GM21423 (cell line): ENCODE measurements at regions not wholly inside any gene's neighbourhood (a gene's known extent, or its start where the extent isn't known, plus 50 kb on each side); places are given as distances from the start of the nearest gene placed in this dataset.
"Not testable (repeated sequence)": the region's sequence is repeated elsewhere in the genome, so short reads cannot be mapped to it uniquely, and the experiment has no call there.

Experiments used
- ATAC-seq: cut with Tn5 transposase; IDR thresholded peaks from one replicate; pipeline ENCODE4 v1.9.1; 2021; ENCODE audit warnings: mild to moderate bottlenecking, moderate library complexity; ENCODE audit not compliant: unreplicated experiment

DNA sequence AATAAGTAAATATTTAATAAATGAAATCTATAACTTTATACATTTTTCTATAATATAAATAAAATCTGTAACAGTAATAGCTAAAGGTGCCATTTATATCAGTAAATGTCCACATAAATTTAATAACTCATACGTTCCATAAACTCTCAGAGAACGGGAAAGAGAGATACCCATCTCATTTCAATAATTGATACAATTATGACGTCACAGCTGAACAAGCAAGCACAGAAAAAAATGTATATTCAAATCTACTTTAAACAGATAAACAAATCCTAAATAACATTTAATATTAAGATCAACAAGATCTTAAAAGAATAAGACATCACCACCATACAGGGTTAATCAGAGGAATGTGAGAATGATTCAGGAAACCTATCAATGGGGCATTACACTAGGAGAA is 1136.5 kb downstream of the TBC1D22A start:
- no peak for ATAC-seq

DNA sequence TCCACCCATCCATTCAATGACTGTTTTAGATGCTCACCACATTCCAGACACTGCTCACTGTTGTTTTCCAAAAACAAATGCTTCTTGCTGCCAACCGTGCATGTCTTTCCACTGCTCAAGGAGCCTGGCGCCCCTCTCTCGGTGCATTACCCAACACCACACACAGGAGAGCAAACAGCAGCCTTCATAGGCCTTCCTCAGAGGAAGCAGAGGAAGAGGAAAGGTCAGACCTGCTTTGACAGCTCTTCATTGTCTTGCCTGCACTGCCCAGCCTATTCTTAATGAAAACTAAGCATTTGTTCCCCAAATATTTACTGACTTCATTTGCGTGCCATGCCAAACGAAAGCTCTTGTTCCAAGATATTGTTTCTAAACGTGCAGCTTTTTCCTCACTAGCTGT is 1129.2 kb downstream of the TBC1D22A start:
- ATAC-seq, result no peak

DNA sequence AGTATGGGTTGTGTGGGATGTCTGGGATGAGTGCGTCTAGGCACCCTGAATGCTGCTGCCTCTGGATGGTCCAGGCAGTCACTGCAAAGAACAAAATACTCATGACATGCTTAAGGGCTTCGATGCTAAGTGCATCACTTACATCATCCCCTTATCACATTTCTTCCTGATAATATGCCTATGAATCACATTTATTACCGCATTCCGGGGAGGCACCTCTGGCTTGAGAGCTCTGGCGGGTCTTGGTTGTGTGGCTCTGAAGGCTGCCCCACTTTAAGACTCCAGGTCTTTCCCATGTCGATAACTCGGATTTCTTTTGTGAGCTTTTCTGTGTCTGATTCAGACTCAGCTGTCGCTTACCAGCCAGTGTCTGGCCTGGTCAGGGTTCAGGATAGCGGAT is 1126.4 kb downstream of the TBC1D22A start:
- ATAC-seq, result no peak

DNA sequence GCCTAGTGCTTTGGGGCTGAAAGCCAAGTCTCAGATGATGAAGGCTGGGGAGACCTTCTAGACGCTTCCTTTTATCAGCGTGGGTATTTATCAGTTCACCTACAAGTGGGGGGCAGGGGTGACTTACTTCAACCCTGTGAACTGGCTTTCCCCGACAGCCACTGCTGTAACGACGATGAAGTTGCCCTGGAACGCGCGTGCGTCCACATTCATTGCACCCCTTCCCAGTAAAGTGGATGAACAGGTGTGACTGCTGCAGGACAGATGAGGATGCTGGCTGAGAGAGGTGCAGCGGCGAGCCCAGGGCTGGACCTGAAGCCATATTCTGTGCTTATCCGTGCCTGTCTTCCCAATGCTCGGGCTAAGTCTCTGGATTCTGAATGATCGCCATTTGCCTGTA is 1122.3 kb downstream of the TBC1D22A start:
- ATAC-seq, result no peak

DNA sequence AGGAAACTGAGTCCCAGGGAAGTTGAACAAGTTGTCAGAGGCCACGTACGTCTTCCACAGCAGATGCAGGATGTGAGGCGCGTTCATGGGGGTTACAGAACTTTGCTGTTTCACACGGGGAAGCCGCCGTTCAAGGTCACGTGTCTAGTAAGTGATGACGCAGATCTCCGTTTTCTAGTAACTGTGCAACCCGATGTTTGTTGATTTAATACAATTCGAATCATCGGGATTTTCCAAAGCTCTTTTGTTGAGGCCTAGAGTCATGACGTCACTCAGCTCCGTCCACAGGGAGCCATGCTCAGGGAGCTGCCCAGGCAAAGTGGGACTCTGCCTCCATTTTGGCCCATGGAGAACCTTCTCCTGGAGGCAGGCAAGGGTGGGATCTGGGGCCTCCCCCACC is 1121.8 kb downstream of the TBC1D22A start:
- ATAC-seq, result no peak

DNA sequence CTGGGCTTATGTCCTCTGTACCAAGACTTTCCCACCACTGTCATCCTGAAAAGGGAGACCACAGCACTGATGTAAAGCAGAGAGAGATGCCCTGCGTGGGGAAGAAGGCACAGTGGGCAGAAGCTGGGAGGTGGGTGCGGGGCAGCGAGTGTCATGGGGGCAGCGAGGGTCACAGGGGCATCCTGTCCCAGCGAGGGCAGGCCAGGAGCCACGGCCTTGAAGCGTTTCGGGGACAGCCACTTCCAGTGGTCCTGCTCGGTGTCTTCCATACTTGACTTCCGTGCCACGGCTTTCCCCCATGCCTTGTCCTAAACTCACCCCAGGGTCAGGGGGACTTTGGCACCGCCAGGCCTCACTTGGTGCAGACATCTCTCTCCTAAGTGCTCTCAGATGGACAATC is 1121.3 kb downstream of the TBC1D22A start:
- ATAC-seq, result no peak

DNA sequence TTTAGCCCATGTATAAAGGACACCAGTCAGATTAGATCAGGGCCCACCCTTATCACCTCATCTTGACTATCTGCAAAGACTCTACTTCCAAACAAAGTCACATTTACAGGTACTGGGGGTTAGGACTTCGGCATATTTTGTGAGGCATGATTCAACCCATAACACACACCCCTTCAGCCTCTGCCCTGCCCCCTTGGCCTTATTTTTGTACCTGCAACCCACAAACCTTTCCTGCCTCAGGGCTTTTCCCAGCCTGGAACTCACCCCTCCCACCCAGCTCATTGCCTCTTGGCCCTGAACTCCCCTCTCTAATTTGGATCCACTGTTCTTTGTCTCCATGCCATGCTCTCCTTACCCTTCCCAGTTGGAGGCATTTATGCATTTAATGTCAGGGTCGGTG is 1116.9 kb downstream of the TBC1D22A start:
- no peak for ATAC-seq

DNA sequence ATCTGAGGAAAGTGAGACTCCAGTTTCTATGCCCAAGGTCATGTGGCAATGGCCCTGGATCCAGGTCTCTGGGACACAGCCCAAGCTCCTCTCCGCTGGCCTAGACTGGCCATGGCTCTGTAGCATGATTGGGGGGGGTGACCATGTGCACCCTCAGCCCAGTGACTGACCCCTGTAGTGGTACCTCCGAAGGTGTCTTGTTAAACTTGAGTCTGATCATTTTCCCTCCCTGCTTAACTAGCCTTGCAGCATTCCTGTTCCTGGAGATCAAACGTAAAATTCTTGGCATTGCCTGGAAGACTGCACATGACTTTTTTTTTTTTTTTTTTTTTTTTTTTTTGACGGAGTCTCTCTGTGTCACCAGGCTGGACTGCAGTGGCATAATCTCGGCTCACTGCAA is 1116.0 kb downstream of the TBC1D22A start:
- ATAC-seq, result no peak

DNA sequence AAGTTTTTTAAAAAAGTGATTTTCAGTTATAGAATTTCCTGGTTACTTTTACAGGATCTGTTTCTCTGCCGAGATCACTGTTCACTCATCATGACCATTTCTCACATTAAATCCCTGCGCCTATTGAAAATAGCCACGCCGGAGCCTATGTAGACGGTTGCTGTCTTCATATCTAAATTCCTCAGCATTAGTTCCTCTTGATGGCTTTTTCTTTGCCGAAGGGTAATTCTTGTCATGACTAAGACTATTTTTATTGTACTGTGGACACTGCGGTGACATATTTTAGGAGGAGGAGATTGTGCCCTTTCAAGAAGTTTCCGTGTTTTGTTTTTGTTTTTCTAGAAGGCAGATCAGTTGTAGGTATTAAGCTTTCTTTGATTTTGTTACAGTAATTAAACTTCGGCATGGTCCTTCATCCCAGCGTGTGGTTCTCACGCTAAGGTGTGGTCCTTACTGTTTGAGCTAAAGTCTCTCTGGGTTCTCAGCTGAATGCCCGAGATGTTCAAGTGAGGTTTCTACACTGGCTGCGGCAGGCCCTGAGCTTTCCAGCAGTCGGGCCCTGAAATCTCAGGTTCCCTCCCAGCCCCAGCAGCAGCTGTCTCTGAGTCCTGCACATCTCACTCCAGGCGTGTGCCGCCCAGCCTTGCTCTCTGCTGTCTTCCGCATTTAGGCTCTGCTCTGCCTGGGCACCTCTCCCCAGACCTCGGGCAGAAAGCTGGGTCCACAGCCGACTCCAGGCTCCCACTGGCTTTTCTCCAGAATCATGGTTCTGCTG is 1110.5 kb downstream of the TBC1D22A start:
- no peak for ATAC-seq

DNA sequence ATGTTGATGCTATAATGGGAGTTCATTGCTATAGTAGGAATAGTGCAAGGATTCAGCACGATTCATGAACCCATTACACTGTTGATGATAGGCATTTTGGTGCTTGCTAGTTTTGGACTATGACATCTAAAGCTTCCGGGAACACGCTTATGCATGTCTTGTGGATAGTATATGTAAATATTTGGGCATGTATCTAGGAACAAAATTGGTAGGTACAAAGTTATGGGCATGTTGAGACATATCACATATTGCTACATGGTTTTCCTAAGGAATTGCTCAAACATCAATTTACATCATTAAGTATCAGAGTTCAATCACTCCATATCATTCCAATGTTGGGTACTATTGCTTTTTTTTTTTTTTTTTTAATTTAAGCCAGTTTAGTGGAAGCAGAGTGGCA is 1103.2 kb downstream of the TBC1D22A start:
- ATAC-seq, result no peak

DNA sequence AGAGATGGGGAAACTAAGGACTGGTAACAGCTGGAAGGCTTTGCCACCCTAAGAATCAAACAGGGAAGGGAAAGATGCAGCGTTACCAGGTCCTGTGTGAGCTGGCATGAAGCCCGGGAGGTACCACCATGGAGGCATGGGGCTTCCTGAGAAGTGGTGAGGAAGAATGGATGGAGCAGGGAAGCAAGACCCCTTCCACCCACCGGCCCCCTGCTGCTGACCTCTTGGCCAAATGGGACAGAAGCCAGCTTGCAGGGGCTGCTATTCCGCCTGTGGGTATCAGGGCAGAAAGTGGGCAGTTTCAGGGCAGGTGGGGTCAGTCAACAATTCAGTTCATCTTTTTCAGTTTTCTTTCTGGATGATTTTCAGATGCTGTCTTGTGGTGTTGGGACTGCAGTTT is 1099.9 kb downstream of the TBC1D22A start:
- ATAC-seq, result no peak

DNA sequence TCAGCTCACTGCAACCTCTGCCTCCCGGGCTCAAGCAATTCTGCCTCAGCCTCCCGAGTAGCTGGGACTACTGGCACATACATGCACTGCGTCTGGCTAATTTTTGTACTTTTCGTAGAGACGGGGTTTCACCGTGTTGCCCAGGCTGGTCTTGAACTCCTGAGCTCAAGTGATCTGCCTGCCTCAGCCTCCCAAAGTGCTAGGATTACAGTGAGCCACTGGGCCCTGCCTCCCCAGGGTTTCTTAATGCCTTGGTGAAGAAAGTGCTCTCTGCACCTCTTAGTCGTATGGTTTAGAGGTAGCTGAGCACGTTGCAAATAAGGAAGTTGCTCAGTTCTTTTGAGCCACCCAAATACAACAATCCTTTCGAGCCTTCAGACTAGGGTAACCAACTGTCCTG is 1098.5 kb downstream of the TBC1D22A start:
- ATAC-seq, result not testable (repeated sequence)

DNA sequence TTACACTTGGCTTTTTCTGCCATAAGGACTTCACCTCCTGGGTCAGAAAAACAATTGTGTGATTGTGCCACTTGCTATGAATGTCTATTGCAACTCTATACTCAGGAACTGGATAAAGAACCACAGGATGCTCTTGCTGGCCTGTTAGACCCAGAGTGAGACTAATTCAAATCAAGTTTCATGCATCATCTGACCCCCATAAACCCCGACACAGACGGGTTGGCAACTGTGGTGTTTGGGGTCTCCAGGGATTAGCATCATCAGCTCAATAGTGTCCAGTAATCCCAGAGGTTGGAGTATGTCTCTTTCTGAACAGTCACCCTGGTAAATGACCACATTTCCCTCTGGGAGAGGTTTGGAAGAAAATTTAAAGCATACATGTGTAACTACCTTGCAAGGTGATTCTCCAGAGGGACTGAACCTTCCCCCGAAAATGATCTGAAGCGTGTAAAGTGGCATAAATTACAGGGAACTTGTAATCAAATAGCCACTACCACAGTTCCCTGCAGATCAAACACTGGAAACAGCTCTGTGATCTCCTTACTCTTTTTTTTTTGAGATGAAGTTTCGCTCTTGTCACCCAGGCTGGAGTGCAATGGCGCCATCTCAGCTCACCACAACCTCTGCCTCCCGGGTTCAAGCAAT is 1097.6 kb downstream of the TBC1D22A start:
- no peak for ATAC-seq

DNA sequence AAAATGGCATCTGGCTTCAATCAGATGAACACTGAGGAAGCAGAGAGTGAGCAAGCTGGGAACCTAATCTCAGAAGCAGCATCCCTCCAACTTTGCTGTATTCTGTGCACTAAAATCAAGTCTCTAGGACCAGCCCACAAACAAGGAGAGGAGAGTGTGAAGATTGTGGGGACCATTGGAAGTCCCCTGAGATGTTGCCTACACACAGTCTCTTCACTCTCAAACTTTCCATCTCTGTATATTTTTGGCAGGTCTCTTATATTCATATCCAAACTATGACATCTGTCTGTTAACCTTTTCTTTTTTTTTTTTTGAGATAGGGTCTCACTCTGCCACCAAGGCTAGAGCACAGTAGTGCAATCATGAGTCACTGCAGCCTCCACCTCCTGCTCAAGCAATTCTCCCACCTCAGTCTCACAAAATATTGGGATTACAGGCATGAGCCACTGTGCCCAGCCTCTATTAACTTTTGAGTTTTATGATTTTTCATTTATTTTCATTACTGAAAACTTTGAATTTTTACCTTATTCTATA is 1096.4 kb downstream of the TBC1D22A start:
- ATAC-seq, result no peak

DNA sequence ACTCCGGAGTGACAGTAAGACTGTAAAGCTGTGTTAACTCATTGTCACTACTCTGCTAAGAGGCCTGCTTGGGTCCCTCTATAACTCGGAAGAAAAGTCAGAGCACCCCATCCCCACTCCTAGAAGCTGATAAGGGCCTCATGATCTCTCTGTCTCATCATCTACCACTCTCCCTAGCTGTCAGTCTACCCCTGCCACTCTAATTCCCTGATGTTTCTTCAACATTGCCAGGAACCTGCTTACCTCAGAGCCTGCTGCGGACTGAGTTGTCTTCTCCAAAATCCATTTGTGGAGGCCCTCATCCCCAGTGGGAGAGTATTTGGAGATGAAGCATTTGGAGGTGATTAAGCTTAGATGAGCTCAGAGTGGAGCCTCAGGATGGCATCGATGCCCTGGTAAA is 1092.2 kb downstream of the TBC1D22A start:
- no peak for ATAC-seq

DNA sequence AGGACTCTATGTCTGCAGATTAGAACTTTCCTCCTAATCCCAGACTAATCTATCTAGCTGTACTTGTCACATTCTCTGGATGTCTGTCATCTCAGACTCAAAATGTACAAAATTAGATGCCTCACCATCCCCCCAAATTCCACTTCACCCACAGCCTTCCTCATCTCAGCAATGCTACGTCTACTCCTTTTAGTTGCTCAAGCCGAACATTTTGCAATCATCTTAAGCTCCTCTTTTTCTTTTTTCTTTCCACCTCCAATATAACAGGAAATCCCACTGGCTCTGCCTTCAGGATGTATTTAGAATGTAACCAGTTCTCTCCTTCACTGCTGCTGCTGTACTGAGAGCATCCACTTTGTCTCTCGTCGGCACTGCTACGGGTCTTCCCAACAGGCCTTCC is 1091.8 kb downstream of the TBC1D22A start:
- no peak for ATAC-seq

DNA sequence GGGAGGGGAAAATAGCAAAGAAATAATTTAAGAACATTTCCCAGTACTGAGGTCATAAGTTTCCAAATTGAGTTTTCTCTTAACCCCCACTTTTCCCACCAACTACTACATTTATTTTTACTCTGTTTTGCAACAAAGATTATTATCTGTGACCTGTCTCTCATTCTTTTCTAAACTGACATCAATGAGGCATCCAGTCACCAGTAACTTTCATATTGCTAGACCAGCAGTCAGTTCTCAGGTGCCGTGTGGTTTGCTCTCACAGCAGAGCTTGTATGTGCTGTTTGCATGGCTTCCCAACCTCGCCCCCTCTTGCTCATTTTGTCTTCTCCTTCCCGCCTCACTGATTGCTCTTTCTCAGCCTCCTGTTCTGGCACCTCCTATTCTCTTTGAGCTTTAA is 1091.3 kb downstream of the TBC1D22A start:
- no peak for ATAC-seq

DNA sequence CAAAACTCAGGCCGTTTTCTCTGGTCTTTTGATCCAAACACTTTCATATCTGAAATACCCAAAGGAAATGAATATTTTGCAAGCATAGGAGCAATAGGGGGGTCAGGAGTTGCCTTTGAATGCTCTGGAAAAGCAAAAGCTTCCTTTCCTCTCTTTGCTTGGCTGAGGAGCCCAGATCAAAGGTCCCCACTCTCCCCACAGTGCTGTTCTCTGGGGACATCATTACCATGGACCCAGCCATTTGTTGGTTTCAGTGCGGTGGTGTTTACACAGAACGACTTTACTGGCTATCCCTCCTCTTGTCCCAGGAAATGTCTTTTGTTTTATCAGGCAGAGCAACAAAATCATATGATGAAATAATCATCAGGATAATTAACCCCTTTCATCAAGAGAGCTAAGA is 1089.1 kb downstream of the TBC1D22A start:
- no peak for ATAC-seq

DNA sequence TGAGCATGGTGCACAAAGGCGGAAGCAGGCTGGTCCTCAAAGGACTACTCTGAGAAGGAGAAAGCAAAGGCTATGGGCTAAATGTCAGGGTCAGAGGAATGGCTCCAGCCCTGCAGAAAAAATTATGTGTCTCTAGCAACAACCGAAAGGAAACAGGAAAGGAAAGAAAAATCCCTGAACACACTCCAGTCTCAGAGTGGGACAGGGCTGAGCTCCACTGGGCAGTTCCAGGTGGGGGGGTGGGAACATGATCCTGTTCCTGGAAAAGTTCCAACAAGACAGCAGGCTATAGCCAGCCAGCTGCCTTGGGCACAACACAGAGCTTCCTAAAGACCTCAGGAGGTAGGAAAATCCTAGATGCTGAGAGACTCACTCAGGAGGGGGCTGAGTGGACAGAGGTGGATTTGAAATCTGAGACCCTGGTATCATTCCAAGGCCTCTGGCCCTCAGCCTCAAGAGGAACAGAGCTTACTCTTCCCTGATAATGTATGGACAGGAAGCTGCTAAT is 1088.2 kb downstream of the TBC1D22A start:
- ATAC-seq, result no peak

DNA sequence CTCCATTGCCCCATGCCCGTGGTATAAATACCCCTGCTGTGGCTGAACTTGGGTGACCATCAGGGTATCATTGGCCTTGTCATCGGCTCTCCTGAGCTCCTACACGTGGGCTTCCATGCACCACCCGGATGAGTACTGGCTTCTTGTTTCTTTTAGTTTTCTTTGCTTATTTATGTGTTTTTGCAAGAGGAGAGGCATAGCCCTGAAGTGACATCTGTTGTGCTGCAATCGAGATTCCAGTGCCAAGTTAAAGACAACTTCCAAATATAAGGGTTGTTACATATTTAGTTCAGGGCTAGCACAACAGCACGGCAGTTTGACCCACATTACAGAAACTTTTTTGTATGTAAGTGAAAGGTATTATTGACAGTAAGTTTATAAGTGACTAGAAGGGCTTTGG is 1087.1 kb downstream of the TBC1D22A start:
- ATAC-seq, result no peak

DNA sequence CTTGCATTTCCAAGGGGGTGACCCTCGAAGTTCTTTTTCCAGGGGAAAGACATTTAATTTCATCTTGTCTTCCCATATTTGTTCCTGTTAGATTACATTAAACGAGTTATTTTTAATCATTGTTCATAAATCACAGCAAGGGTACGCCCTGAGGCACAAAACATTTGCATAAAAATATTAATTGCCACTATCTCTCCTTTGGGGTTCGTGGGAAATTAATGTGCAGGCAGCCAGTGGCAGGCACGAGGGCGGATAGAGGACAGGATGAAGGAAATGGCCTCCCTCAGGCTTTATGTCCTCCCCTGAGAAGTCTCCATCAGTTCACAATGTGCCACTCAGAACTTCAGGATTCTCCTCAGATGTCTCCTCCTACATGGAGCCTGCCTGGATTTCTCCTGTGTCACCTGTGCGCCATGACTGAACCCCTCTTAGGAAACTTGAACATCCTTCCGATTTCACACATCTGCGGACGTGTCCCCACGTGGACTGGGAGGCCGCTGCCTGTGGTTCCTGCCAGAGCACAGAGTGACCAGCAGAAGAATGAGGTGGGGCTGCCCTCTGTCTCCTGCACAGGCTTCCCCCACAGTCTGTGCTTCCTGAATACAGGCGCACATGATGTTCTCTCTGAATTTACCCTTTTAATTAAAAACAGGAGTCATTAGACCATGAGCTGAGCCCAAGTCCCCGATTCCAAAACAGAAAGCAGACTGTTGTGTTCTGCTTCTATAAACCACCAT is 1085.9 kb downstream of the TBC1D22A start:
- ATAC-seq, result no peak
